GM12873 (cell line): ENCODE measurements at regions not wholly inside any gene's neighbourhood (a gene's known extent, or its start where the extent isn't known, plus 50 kb on each side); places are given as distances from the start of the nearest gene placed in this dataset.

Source experiments
- TF ChIP-seq, protein P1 (sequence below): IDR thresholded peaks from 2 replicates; pipeline ENCODE4 v1.5.1; 2012; ENCODE audit warnings: low read depth, mild to moderate bottlenecking, moderate library complexity, low read length, control low read depth; ENCODE audit not compliant: insufficient read depth; ENCODE audit errors: missing control alignments

DNA sequence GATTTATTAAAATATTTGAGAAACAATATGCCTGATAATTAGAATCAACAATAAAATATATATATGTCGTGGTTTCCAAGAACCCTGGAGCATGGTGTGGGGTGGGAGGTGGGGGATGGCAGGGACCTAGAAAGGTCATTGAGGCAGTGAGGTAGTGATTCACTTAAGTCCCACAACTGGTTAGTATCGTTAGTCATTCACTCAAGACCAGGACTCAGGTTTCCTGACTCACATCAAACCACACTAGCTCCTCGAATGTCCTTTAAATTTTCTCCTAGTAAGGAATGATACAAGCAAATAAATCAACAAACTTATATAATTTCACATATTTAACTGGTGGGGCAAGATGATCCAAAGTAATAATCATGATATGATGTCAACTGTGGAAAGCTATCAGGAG is 158.8 kb upstream of the AADAT start:
- TF ChIP-seq, protein P1, sequence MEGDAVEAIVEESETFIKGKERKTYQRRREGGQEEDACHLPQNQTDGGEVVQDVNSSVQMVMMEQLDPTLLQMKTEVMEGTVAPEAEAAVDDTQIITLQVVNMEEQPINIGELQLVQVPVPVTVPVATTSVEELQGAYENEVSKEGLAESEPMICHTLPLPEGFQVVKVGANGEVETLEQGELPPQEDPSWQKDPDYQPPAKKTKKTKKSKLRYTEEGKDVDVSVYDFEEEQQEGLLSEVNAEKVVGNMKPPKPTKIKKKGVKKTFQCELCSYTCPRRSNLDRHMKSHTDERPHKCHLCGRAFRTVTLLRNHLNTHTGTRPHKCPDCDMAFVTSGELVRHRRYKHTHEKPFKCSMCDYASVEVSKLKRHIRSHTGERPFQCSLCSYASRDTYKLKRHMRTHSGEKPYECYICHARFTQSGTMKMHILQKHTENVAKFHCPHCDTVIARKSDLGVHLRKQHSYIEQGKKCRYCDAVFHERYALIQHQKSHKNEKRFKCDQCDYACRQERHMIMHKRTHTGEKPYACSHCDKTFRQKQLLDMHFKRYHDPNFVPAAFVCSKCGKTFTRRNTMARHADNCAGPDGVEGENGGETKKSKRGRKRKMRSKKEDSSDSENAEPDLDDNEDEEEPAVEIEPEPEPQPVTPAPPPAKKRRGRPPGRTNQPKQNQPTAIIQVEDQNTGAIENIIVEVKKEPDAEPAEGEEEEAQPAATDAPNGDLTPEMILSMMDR: no peak

DNA sequence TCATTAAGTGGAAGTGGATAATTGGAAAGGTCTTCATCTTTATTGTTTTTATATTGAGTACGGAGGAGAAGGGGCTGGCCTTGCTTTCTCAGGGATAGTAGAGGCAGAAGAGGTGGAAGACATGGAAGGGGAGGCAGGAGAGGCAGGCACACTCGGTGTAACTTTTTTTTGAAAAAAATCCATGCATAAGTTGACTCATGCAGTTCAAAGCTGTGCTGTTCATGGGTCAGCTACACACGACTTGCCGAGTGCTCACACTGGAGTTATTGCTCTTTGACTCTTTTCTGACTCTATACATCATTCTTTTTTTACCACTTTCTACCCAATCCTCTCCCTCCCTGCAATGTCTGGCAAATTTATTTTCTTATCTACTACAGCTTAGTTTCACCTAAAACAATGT is 158.3 kb upstream of the AADAT start:
- TF ChIP-seq, protein P1: no peak

DNA sequence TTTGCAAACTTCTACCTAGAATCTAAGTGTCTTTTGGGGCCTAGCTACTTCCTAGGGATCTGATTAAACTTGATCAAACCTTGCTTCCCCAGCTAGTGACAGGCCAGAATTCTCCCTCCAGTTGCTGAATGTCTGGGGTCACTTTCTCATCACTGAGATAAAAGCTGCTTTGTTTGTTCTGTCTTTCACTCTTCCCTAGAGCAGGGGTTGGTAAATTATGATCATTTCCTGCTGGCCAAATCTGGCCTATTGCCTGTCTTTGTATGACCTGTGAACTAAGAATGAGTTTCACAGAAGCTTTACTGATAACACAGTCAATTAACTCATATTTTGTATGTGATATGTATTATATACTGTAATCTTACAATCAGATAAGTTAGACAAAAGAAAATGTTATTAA is 157.8 kb upstream of the AADAT start:
- TF ChIP-seq, protein P1: no peak

DNA sequence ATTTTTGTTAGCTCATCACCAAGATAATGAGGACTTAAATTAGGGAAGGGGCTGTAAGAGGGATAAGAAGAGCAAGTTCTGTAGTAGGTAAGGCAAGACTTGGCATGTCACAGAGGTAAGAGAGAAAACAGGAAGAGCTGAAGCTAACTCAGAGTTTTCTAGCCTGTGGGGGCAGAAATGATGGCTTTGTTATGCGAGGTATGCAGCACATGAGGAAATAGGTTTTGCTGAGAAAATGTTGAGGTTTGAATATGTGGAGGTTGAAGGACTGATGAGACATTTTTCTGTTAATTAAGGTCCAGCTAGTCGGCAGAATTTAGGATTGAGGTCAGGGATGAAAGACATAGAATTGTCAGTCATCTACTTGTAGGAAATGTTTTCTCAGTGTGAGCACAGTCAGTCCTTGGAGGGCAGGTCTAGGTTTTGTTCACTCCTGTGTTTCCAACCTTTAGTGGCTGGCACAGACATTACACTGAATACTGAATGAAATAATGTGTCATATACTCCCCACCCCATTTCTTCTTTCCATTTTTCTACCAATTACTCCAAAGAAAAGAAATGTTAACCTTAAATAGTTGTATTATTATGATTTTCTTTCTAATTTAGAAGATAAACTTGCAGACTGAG is 154.0 kb upstream of the AADAT start:
- TF ChIP-seq, protein P1: no peak

DNA sequence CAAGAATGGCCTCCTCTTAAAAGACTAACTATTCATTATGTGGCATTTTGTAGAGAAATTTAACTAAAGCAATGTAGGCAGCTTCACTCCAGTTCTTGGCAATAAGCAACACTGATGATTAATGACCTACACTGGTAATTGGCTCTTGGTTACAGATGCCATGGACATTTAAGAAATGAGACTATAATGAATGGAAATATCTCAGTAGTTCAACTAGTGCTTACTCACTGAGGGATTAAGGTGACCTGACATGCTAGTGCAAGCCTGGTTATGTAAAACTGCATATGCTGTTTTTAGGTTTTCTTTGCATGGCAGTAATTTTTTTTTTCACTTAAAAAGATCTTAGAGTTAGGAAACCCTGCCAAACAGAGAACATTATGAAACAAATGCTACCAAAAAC is 152.7 kb upstream of the AADAT start:
- TF ChIP-seq, protein P1: no peak

DNA sequence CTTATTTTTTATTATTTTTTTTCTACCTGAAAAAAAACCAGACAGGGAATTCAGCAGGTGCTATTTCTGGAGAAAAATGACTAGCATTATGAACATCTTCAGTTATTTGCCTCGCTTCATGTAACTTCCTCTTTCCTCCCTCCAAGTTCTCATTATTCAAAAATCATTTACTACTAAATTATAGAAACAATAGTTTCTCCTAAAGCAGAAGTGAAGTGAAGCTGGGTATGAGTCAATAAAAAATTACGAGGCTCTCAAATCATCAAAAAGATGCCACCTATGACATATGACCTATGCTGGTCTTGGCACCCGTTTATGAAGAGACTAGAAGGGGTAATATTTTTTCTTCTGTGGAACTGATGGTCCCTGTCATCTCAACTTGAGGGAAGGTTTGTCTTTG is 145.0 kb upstream of the AADAT start:
- TF ChIP-seq, protein P1: no peak

DNA sequence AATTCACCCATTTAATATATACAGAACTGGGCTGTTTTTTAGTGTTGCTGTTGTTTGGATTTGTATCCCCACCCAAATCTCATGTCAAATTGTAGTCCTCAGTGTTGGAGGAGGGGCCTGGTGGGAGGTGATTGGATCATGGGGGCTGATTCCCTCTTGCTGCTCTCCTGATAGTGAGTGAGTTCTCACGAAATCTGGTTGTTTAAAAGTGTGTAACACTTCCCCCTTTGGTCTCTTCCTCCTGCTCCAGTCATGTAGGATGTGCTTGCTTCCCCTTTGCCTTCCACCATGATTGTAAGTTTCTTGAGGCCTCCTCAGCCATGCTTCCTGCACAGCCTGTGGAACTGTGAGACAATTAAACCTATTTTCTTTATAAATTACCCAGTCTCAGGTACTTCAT is 141.6 kb upstream of the AADAT start:
- TF ChIP-seq, protein P1: no peak
